ENCODE measurements at regions not wholly inside any gene's neighbourhood (a gene's known extent, or its start where the extent isn't known, plus 50 kb on each side); places are given as distances from the start of the nearest gene placed in this dataset.

GRCh38 chr6:112801468-112802080 lies 454.4 kb downstream of the RFPL4B start:
- DNase-seq (ENCODE audit: low spot score), result no peak

DNA sequence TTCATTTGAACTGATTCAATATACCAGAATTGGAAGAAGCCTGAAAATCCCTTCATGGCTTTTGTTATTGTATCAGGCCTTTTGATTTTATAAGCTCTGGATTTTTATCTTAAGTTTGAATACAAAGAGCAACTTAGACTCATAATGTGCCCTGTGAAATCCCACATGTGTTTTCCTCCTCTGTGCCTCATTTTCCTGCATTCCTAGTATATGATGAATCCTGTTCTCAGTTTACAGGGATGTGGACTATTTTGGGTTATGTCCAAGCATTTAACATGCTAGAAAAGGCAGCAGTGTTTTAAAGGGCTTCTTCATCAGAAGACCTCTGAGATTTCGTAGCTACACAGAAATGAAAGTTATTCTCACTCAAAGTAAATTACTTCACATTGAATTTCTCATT lies 455.0 kb downstream of the RFPL4B start:
- DNase-seq (ENCODE audit: low spot score), result no peak

DNA sequence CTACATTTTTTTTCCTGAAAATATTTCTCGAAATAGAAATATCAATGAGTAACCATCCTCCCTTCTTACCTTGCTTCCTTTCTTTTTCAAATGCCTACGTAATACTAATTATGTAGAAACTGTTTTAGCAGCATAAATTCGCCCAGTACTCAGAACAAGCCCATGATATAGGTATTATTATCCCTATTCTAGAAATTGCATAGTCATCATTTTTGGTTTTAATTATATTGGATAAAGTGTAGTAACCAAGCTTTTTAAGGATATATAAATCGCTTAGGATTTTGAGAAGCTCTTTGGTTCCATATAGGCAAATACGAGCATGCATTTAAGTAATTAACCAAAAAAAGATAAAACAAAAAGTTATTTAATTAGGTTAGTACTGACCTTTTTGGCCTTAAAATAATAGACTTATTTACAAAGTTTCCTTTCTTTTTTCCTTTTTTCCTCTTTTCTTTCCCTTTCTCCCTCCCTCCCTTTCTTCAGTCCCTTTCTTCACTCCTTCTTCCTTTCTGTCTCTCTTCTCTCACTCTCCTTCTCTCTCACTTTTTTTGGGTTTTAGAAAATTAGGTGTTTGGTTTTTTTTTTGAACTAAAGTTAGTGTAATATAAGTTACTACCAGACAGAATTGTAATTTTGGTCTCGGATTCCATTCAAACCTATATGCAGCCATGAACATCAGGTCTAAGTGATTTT lies 457.7 kb downstream of the RFPL4B start:
- DNase-seq (ENCODE audit: low spot score), result no peak

DNA sequence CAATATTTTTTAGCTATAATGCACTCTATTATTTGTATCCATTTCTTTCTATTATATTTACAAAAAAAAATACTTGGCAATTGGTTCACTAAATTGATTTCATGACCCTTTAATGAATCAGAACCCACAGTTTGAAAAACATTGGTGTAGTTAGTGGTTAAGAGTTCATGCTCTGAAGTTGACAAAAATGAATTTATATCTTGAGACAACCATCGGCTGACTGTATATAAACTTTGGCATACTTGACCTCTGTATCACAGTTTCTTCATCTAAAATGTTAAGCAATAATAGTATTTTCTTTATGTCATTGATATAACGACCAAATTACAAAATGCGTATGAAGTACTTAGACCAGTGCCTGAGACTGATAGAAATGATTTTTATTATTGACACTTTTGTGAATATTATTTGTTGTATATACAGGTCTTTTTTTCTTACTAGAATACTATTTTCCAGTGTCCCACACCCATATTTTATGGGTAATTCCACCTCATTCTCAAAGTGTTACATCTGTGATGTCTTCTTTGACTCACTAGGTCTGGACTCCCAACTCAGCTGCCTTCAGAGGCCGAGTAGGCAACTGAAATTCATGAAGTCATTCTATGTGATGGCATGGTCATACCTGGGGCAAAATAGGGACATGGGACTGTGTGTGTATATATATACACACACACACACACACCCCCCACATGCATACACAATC lies 459.2 kb downstream of the RFPL4B start:
- no peak for DNase-seq (ENCODE audit: low spot score)

- DNase-seq (ENCODE audit: low spot score), result no peak
Measured at GRCh38 chr6:112821476-112821875, 474.3 kb downstream of the RFPL4B start.

DNA sequence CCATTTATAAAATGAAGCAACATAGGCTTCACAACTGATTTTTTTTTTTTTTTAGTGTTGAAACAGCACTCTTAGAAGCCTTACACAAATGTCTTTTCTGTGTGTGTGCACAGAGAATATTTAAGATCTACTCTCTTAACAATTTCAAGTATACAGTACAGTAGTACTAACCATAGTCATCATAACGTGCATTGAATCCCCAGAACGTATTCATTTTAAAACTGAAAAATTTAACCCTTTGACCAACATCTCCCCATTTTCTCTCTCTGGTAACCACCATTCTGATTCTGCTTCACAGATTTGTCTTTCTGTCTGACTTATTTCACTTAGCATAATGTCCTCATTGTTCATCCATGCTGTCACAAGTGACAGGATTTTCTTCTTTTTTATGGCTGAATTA lies 475.6 kb downstream of the RFPL4B start:
- no peak for DNase-seq (ENCODE audit: low spot score)

- DNase-seq (ENCODE audit: low spot score), result no peak
Measured at GRCh38 chr6:112827793-112828192, 480.7 kb downstream of the RFPL4B start.

DNA sequence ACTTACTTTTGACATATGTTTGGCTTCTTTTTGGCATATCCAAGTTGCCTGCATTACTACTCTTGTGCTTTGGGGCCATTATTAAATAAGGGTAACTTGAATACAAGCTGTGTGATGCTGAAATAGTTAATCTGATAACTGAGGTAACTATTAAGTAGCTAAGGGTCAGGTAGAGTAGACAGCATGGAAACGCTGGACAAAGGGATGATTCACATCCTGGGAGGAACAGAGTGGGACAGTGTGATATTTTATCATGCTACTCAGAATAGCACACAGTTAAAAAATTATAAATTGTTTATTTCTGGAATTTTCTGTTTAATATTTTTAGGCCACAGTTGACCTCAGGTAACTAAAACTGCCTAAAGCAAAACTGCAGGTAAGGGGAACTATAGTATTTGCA lies 483.9 kb downstream of the RFPL4B start:
- DNase-seq (ENCODE audit: low spot score), result no peak

- DNase-seq (ENCODE audit: low spot score), result no peak
Measured at GRCh38 chr6:112833581-112834131, 486.5 kb downstream of the RFPL4B start.

DNA sequence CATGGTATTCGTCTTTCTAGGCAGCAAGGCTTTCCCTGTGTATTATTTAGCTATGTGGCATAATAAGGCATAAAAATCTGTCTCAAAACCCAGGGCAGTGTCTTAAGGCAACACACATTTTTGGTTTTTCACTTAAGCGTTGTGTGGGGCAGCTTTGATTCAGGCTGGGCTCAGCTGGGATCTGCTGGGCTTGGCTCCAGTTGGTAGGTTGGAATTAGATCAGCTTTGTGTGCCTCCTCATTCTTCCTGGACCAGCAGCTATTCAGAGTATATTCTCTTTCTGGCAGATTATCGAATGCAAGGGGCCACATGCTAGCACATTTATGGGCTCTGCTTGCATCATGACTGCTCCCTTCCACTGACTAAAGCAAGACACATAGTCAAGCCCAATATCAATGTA lies 487.9 kb downstream of the RFPL4B start:
- no peak for DNase-seq (ENCODE audit: low spot score)

- no peak for DNase-seq (ENCODE audit: low spot score)
Measured at GRCh38 chr6:112839525-112839961, 492.4 kb downstream of the RFPL4B start.

DNA sequence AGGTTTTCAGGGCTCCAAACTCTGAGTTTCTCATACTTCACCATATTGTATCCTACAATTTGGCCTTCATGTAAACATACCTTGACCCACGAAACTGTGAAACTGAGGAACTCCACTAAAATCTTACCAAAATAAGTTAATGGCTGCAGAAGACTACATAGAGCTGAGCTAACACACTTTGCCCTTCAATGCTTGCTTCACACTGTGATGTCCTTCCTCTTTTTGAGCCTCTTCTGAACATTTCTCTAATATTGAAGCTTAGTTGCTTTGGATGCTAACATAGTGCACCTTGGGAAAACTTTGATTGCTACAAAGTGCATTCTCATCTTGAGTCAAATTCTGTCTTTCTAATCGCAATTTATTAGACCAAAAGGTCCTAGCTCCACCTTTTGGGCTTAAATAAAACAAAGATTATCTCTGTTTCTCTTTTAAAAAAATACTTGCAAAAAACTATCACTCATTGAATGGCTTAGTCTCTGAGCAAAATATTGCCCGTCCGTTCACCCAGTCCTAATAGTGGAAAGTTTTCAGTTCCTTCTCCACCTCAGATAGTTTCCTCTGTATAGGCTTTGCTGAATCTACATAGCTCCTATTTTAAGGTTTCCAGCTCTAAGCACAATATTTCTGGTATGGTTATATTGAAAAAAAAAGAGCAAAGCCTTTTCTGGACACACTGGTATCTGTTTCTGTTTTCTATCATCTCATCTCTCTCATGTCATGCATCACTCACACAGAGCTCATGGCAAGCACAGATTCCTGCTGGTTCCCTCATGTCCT lies 494.6 kb downstream of the RFPL4B start:
- no peak for DNase-seq (ENCODE audit: low spot score)

DNA sequence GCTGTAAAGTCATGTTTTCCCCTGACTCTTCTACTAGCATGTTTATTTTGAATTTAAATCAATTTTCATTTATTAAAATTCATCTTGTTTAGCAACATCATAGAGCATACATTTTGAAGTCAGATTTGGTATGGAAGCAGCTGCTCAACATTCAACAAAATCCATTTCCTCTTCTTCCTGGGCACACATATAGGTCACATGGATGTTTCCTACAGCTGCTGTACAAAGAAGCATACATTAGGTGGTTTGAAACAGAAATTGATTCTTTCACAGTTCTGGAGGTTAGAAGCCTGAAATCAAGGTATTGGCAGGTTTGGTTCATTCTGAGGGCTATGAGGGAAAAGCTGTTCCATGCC lies 495.2 kb downstream of the RFPL4B start:
- no peak for DNase-seq (ENCODE audit: low spot score)

DNA sequence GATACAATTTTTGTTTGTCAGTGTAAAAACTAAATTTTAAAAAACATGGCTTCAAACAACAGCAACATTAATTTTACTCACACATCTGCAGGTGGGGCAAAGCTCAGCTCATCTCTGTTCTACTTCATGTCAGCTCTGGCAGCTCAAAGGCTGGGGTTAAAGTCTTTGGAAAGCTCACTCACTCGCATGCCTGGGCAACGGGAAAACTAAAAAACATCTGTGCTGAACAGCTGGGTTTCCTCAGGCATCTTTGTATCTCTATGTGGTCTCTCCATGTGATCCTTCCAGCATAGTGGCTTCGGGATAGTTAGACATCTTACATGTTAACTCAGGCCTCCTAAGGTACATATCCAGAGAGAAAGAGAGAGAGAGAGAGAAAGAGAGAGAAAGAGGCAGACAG lies 499.6 kb downstream of the RFPL4B start:
- no peak for DNase-seq (ENCODE audit: low spot score)

DNA sequence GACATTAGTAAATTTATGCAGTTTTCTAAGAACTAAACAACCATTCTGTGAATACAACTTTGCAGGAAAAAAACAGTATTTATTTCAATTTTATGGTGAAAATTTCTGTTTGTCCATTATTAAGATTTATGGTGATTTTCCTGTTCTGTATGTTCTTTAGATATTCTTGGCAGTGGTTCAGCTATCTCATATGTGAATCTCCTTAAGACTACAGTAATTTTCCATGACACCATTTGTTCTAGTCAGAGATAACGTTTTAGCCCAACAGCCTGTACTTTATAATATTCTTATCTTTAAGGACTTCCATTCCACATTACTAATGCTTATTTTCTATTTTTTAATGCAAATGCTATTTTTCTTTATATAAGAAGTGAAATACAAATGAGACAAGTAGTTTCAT lies 504.0 kb downstream of the RFPL4B start:
- no peak for DNase-seq (ENCODE audit: low spot score)

DNA sequence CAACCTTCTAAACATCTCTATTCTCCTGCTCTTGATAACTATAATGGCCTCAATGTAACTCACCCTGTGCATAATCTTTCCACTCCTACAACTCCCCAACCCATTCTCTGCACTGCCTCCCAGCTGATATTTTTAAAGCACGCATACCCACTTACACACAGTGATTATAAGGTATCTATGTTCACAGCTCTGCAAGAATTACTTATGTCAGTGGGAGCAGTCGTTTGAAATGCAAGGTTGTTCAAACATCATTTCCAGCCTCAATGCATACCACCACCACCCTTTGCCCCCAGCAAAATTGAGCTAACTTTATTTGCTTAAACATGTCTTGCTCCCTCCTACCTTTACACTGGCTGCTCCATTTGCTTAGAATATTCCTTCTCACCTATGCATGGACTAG lies 506.0 kb downstream of the RFPL4B start:
- no peak for DNase-seq (ENCODE audit: low spot score)

- DNase-seq (ENCODE audit: low spot score), result no peak
Measured at GRCh38 chr6:112863753-112864152, 516.6 kb downstream of the RFPL4B start.

GRCh38 chr6:112865131-112865530 lies 518.0 kb downstream of the RFPL4B start:
- DNase-seq (ENCODE audit: low spot score), result no peak

- no peak for DNase-seq (ENCODE audit: low spot score)
Measured at GRCh38 chr6:112874881-112875280, 527.8 kb downstream of the RFPL4B start.

DNA sequence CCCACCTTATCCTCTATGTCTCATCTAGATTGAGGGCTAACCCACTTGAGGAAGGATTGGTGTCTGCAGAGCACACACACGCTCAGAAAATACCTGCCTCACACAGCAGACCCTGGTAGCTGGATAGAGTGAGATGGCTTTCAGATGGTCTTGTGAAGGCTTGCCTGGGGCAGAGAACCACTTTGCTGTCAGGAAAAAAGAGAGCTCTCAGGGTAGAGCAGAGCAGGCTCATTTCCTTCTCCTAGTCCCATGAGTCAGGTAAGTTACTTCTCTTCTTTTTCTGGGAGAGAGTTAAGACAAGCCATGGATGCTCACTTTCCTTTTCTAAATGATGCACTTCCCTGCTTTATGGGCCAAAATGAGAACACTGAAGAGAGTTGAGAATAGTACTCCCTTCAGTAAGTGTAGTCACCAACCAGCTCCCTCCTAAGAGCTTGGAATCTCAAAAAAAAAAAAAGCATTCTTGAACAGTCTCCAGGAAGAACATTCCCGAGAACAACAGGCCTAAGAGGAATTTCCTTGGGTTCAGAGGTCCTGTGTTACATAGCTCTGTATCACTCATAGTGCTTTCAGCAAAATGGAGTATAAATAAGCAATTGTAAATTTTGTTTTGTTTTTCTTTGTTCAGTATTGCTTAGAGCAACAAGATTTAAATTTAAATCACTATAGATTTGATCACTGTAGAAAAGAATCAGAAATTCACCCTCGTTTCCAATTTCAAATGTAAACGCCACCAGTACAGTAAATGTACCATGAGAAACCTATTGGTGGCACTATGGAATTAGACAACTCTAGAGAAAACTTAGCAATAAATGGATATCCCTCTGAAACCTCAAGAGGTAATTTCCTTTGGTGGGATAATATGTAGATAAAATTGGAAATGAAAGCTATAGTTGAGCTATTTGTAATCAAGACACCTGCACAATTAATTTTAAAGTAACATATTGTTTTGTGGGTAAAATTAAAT lies 530.3 kb downstream of the RFPL4B start:
- DNase-seq (ENCODE audit: low spot score), result no peak

DNA sequence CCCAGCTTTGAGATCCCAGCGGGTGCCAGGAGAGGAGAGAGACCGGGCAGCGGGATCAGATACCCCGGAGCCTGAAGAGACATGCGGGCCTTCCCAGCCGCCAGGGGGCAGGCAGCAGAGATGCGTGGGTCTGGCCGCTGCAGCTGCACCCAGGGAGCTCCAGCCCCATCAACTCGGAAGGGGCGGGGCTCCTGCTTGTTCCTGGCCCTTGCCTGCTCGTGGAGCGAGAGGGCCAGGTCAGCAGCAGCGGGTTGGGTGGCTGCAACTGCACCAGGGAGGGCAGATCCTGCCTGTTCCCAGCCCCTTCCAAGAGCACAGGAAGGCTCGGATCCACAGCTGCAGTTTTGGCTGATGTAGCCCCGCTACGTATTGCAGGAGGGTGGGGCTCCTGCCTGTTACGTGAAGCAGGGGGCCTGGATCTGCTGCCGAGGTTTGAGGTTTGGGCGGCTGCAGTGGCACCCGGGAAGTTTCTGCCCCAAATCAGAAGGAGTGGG lies 532.8 kb downstream of the RFPL4B start:
- peak; percentile 94 for DNase-seq (ENCODE audit: low spot score)
